ENCODE measurements at regions not wholly inside any gene's neighbourhood (a gene's known extent, or its start where the extent isn't known, plus 50 kb on each side); places are given as distances from the start of the nearest gene placed in this dataset.
"Not testable (repeated sequence)": the region's sequence is repeated elsewhere in the genome, so short reads cannot be mapped to it uniquely, and the experiment has no call there.

DNA sequence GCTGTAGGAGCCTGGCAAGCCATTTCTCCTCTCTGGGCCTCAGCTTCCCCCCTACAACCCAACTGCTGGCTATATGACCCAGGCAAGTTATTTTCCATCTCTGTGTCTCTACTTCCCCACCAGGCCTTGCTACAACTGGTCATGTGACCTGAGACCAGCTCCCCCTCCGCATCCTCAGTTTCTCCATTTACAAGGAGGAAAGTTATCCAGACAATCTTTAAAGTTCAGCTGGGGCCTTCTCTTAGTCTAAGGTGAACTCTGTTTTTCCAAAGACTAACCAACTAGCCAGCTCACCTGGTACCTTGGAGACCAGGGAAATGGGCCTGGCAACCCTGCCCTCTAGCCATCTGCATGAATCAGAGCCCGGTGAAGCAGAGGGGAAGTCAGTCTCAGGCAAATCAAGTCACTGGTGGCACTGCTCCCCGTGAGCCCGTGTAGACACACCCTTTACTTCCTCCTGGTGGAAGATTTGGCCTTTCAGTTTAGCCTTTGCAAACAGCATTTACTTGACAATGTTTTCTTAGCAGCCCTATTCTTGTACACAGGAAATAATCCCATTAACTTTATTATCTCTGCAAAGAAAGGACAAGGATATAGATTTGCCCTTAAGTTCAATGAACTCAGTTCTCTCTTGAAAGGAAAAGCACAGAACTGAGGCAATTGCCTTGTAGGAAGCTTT lies 157.7 kb downstream of the VEGFA start:
- Histone ChIP-seq H3K4me3 (ENCODE audit: low read length in 3 of 3) (no peak overlapping the region), H3K36me3 (ENCODE audit: control insufficient read depth in 3 of 3, insufficient read depth in 3 of 3, low read length in 3 of 3) (no peaks in the 10 kb centered on the region), H3K4me1 (ENCODE audit: control insufficient read depth in 3 of 3, insufficient read depth in 3 of 3, low read length in 3 of 3) (no peaks in the 10 kb centered on the region), H3K27ac (ENCODE audit: low read depth, low read length) (no peak overlapping the region), H3K9ac (ENCODE audit: low read depth in 1 of 3, low read length in 3 of 3) (no peak overlapping the region), H3K27me3 (ENCODE audit: control insufficient read depth in 3 of 3, insufficient read depth in 3 of 3, low read length in 3 of 3) (no peaks in the 10 kb centered on the region), H3K9me3 (ENCODE audit: control insufficient read depth in 3 of 3, low read length in 3 of 3) (no peaks in the 10 kb centered on the region)

DNA sequence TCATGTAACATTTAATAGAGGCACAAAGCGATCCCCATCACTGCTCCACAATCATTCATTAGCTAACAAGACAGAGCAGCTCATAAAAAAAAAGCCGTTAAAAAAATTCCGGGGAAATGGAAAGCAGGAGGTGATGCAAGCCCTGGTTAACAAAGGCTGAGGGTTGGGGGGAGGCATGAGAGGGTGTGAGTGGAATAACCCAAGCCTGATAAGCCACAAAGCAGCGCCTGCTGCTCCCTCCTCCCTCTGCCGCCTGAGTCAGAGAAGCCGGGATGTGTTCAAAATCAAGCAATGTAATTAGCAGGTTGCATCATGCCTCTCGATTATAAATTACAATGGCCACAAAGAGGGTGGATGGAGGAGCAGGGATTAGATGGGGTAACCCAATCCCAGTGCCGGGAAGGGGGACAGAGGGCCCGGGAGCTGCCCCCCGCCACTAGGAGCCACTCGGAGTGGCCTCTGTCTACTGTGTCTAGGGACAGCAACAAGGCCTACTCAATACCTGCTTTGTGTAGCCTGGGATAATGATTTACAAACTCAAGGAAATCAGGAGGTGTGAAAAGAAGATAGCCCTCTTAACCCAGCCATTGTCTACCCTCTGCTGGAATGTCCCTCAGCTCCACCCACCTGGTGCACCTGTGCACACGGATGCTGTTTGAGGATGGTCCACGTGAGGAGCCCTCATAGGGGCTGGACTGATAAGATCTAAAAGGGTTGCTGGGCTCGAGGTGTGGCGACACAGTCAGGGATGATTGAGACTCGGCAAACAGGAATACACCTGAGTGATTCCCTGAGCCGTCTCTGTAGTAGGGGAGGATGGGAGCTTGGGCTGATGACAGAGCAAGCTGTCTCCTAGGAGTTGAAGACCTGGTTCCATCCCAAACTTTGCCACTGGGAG lies 156.9 kb downstream of the VEGFA start:
- Histone ChIP-seq H3K9ac (ENCODE audit: low read depth in 1 of 3, low read length in 3 of 3) (no peak overlapping the region), H3K4me1 (ENCODE audit: control insufficient read depth in 3 of 3, insufficient read depth in 3 of 3, low read length in 3 of 3) (no peaks in the 10 kb centered on the region), H3K27ac (ENCODE audit: low read depth, low read length) (no peak overlapping the region), H3K4me3 (ENCODE audit: low read length in 3 of 3) (no peak overlapping the region), H3K27me3 (ENCODE audit: control insufficient read depth in 3 of 3, insufficient read depth in 3 of 3, low read length in 3 of 3) (no peaks in the 10 kb centered on the region), H3K9me3 (ENCODE audit: control insufficient read depth in 3 of 3, low read length in 3 of 3) (no peaks in the 10 kb centered on the region), H3K36me3 (ENCODE audit: control insufficient read depth in 3 of 3, insufficient read depth in 3 of 3, low read length in 3 of 3) (no peaks in the 10 kb centered on the region)

DNA sequence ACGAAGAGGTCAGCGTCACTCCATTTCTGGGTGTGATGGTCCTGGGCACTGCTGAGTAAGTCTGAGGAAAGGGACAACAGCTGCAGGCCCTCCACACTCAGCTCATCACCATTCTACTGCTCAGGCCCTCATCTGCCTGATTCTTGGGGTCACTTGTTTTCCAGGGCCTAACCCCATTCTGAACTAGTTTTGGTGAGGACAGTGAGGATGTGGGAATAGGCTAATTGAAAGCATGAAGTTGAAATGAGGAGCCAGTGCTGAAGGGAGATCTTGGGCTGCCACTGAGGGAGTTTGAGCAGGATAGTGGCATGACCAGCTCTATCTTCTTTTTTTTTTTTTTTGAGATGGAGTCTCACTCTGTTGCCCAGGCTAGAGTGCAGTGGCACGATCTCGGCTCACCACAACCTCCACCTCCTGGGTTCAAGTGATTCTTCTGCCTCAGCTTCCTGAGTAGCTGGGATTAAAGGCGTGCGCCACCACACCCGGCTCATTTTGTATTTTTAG lies 155.7 kb downstream of the VEGFA start:
- not testable (repeated sequence) for H3K9ac ChIP-seq (ENCODE audit: low read depth in 1 of 3, low read length in 3 of 3); H3K36me3 ChIP-seq (ENCODE audit: control insufficient read depth in 3 of 3, insufficient read depth in 3 of 3, low read length in 3 of 3); H3K27ac ChIP-seq (ENCODE audit: low read depth, low read length); H3K27me3 ChIP-seq (ENCODE audit: control insufficient read depth in 3 of 3, insufficient read depth in 3 of 3, low read length in 3 of 3); H3K9me3 ChIP-seq (ENCODE audit: control insufficient read depth in 3 of 3, low read length in 3 of 3); H3K4me3 ChIP-seq (ENCODE audit: low read length in 3 of 3); H3K4me1 ChIP-seq (ENCODE audit: control insufficient read depth in 3 of 3, insufficient read depth in 3 of 3, low read length in 3 of 3)

DNA sequence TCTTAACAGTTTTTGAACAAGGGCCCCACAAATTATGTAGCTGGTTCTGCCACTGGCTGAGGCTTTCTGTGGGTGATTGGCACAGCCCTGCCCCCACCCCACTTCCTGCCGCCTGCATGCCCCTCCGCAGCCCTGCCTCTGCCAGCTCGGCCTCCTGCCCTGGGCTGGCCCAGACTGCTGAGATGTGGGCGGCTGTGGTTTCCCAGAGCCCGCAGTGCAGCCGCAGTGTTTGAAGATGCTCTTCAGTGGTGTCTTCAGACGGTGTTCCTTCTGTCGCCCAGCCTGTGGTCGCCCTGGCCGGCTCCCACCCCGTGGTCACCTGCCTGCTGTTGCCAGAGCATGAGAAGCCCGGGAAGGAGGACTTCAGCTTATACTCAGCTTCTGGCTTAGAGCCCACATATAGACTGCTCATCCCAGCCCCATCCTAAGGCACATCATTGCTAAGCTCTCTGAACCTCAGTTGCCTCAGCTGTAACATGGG lies 154.3 kb downstream of the VEGFA start:
- H3K27ac ChIP-seq (ENCODE audit: low read depth, low read length), result no peak overlapping the region
- H3K4me1 ChIP-seq (ENCODE audit: control insufficient read depth in 3 of 3, insufficient read depth in 3 of 3, low read length in 3 of 3), result no peaks in the 10 kb centered on the region
- H3K4me3 ChIP-seq (ENCODE audit: low read length in 3 of 3), result no peak overlapping the region
- no peaks in the 10 kb centered on the region for H3K27me3 ChIP-seq (ENCODE audit: control insufficient read depth in 3 of 3, insufficient read depth in 3 of 3, low read length in 3 of 3)
- H3K36me3 ChIP-seq (ENCODE audit: control insufficient read depth in 3 of 3, insufficient read depth in 3 of 3, low read length in 3 of 3), result no peaks in the 10 kb centered on the region
- no peak overlapping the region for H3K9ac ChIP-seq (ENCODE audit: low read depth in 1 of 3, low read length in 3 of 3)
- H3K9me3 ChIP-seq (ENCODE audit: control insufficient read depth in 3 of 3, low read length in 3 of 3), result no peaks in the 10 kb centered on the region

DNA sequence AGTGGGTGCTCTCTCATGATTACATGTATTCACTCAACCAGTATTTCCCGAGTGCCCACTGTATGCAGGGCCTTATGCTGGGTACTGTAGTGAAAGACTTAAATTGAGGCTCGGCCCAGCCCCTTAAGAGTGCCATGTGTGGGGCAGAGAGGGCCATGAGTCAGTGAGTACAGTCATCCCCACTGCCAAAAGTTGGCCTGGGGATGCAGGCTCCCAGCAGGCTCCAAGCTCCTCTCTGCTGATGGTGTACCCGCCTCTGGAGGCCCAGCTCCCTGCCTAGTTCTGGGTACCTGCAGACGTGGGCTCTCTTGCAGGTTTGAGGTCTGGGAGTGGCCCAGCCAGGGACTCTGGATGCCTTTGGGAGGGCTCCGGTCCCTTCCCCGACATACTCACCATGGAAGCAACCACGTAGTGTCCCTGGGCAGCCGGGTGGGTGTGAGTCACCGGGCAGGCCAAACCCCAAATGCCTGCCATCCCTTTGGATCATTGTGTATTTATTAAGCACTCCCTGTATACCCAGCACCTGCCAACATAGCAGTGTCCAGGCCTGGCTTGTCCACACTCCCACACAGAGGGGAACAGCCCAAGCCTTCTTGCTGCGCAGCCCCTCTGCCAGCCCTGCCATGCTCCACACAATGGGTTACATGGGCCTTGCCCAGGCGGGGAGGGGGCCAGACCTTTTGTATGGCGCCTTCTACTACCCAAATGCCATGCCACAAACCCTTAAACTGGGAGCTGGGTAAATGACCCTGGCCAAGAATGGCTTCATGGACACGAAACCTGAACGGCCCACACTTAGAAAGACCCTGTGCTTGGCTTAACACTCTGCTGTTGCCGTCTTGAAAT lies 153.6 kb downstream of the VEGFA start:
- no peaks in the 10 kb centered on the region for H3K4me1 ChIP-seq (ENCODE audit: control insufficient read depth in 3 of 3, insufficient read depth in 3 of 3, low read length in 3 of 3)
- H3K9ac ChIP-seq (ENCODE audit: low read depth in 1 of 3, low read length in 3 of 3), result no peak overlapping the region
- H3K27me3 ChIP-seq (ENCODE audit: control insufficient read depth in 3 of 3, insufficient read depth in 3 of 3, low read length in 3 of 3), result no peaks in the 10 kb centered on the region
- H3K9me3 ChIP-seq (ENCODE audit: control insufficient read depth in 3 of 3, low read length in 3 of 3), result no peaks in the 10 kb centered on the region
- no peak overlapping the region for H3K4me3 ChIP-seq (ENCODE audit: low read length in 3 of 3)
- no peaks in the 10 kb centered on the region for H3K36me3 ChIP-seq (ENCODE audit: control insufficient read depth in 3 of 3, insufficient read depth in 3 of 3, low read length in 3 of 3)
- H3K27ac ChIP-seq (ENCODE audit: low read depth, low read length), result no peak overlapping the region

DNA sequence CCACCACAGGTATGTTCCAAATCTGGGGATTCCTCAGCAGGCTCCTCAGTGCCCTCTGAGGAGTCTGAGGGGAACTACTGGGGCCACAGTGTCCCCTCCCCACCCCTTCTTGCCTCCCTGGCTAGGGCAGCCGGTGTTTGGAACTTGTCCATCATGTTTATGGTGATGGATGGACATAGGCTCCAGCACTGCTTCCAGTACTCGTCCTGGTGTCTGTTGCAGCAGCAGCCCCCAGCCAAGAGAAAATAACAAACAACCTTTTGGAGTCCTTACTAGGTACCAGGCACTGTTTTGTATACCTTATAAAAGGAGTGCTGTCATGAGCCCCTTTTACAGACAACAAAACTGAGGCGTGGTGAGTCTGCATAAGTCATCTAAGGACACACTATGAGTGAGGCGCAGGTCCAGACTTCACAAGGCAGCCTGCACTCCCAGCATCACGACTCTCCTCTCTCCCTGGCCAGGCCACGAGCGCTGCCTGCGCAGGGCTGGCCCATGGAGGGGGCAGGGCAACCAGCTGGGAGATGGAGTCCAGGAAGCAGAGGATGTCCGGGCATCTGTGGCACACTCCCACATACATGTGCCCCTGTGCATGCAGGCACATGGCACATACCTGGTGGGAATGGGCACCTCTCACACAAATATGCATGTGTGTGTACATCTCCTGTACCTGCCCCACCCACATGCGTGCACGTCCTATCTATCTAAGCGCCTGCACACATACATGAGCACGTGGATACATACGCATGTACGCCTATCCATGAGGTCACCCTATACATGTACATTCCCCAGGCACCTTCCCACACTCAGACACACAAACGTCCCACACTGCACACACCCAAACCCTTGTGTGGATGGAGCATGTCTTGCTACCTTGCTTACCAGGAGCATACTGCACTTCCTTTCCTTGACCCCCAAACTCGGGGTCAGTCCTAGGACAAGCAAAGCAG lies 152.7 kb downstream of the VEGFA start:
- Histone ChIP-seq H3K36me3 (ENCODE audit: control insufficient read depth in 3 of 3, insufficient read depth in 3 of 3, low read length in 3 of 3) (no peaks in the 10 kb centered on the region), H3K27ac (ENCODE audit: low read depth, low read length) (no peak overlapping the region), H3K9ac (ENCODE audit: low read depth in 1 of 3, low read length in 3 of 3) (no peak overlapping the region), H3K9me3 (ENCODE audit: control insufficient read depth in 3 of 3, low read length in 3 of 3) (no peaks in the 10 kb centered on the region), H3K4me1 (ENCODE audit: control insufficient read depth in 3 of 3, insufficient read depth in 3 of 3, low read length in 3 of 3) (peaks cover 2 to 3% (median 2%) of the 10 kb centered on the region in 3 donors), H3K27me3 (ENCODE audit: control insufficient read depth in 3 of 3, insufficient read depth in 3 of 3, low read length in 3 of 3) (no peaks in the 10 kb centered on the region), H3K4me3 (ENCODE audit: low read length in 3 of 3) (no peak overlapping the region)

DNA sequence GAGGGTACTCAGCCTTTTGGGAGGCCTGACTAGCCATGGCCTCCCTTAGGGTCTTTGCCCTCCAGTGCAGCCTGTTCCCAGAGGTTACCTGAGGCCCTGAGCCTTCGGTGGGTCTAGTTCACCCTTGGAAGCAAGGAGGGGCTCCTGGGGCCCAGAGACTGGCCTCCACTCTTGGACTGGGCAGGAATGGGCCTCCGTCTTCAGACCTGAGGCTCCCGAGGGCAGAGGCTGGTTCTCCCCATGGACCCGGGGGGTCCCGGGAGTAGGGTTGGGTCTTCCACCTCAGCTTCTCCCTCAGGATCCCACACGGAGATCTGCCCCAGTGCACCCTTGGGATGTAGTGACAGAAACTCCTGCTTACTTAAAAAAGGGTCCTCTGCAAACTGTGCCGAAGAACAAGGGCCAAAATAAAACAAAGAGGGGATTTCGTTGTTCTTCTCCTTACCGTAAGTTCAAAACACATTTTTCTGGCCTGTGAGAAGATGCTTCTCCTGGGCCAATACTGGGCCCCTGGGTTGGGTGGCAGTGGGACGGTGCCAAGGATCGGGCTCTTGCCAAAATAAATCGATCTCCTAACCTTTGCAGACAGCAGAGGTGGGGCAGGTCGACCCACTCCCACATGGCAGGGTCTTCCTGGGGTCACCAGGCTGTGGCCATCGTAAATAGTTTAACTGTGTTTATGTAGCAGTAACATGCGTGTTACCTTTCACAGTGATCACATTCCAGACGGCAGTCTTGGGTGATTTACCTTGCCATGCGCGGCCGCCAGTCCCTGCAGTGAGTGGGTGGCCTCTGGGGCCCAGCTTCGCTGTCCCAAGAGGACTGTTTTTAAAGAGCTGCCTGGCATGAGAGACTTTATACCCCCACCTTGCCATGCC lies 151.8 kb downstream of the VEGFA start:
- Histone ChIP-seq H3K27ac (ENCODE audit: low read depth, low read length) (no peak overlapping the region), H3K36me3 (ENCODE audit: control insufficient read depth in 3 of 3, insufficient read depth in 3 of 3, low read length in 3 of 3) (no peaks in the 10 kb centered on the region), H3K4me3 (ENCODE audit: low read length in 3 of 3) (no peak overlapping the region), H3K9ac (ENCODE audit: low read depth in 1 of 3, low read length in 3 of 3) (no peak overlapping the region), H3K27me3 (ENCODE audit: control insufficient read depth in 3 of 3, insufficient read depth in 3 of 3, low read length in 3 of 3) (no peaks in the 10 kb centered on the region), H3K4me1 (ENCODE audit: control insufficient read depth in 3 of 3, insufficient read depth in 3 of 3, low read length in 3 of 3) (peaks cover 10 to 11% (median 11%) of the 10 kb centered on the region in 3 donors), H3K9me3 (ENCODE audit: control insufficient read depth in 3 of 3, low read length in 3 of 3) (no peaks in the 10 kb centered on the region)

DNA sequence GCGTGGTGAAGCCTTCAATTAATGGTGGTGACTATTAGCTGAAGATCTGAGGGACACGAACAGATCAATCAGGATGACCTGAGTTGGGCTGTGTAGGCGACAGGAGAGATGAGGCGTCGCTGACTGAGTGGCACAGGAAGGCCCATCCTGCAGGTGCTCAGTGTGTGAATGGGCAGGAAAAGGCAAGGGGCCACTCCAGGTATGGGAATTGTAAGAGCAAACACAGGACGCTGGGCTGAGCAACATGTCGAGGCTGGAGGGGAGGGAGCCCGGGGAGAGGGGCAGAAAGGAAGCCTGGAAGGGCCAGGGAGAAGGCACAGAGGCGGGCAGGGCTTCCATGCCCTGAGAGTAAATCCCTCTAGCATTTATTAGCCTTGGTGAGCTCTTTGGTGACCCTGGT lies 151.0 kb downstream of the VEGFA start:
- Histone ChIP-seq H3K27ac (ENCODE audit: low read depth, low read length) (no peak overlapping the region), H3K9me3 (ENCODE audit: control insufficient read depth in 3 of 3, low read length in 3 of 3) (no peaks in the 10 kb centered on the region), H3K4me3 (ENCODE audit: low read length in 3 of 3) (no peak overlapping the region), H3K27me3 (ENCODE audit: control insufficient read depth in 3 of 3, insufficient read depth in 3 of 3, low read length in 3 of 3) (no peaks in the 10 kb centered on the region), H3K9ac (ENCODE audit: low read depth in 1 of 3, low read length in 3 of 3) (no peak overlapping the region), H3K4me1 (ENCODE audit: control insufficient read depth in 3 of 3, insufficient read depth in 3 of 3, low read length in 3 of 3) (peaks cover 10 to 15% (median 15%) of the 10 kb centered on the region in 3 donors), H3K36me3 (ENCODE audit: control insufficient read depth in 3 of 3, insufficient read depth in 3 of 3, low read length in 3 of 3) (no peaks in the 10 kb centered on the region)
